Right lobe of liver (tissue), 4 donors: ENCODE measurements at regions not wholly inside any gene's neighbourhood (a gene's known extent, or its start where the extent isn't known, plus 50 kb on each side); places are given as distances from the start of the nearest gene placed in this dataset.
A peak's percentile ranks its signal among the peaks of the same experiment; 100 is the strongest.

Source experiments
- POLR2A ChIP-seq: fragments of 450-650 bp; IDR thresholded peaks from one replicate; pipeline ENCODE4 v1.6.1; 2017; ENCODE audit warnings: antibody characterized with exemption, mild to moderate bottlenecking
- TF ChIP-seq, protein P1 (sequence below), 4 donors: fragments of 200-600 bp in 3 of 4; fragments of 450-650 bp in 1 of 4; IDR thresholded peaks; one replicate each; pipeline versions ENCODE4 v1.5.1 to v1.8.0; 2016 to 2022; ENCODE audit warnings: antibody characterized with exemption in 4 of 4, mild to moderate bottlenecking in 2 of 4
- donor health status: DM: no; HTN: no; CAD: no.
- donor health status: DM: no; HTN: no; CAD: no.
- donor health status: DM: no; HTN: yes; CAD: no.

DNA sequence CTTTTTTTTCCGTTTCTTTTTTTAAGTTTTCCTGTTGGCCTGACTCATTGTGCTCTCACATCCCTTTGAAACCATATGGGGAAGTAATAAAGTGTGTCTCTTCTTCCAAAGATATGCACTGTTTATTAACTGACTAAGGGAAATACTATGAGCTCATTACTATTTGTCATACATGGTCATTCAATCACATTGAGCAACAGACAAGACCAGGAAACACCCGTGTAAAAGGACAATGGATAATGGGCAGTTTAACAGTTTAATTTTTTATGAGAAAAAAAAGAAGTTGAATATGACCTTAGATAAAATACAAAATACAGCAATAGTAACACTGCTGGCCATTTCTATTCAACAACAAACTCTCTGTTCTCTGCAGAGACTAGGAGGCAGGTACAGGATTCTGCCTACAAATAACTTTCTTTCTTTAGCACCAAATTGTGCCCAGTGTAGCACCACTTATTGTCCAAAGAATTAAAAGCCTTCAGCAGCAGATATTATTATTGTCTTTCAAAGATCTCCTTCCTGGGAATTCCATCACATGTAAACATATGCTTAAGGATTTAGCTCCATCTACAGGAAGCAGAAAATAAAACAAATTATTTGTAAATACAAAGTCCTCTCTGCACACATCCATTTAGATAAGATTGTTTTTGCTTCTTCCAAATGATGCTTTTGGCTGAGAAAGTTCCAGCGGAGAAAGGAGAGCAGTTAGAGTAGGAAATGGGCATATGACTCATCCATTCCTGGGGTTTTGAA, 55.0 kb upstream of the AKR1E2 start:
- no peak for TF ChIP-seq POLR2A
- TF ChIP-seq, protein P1, sequence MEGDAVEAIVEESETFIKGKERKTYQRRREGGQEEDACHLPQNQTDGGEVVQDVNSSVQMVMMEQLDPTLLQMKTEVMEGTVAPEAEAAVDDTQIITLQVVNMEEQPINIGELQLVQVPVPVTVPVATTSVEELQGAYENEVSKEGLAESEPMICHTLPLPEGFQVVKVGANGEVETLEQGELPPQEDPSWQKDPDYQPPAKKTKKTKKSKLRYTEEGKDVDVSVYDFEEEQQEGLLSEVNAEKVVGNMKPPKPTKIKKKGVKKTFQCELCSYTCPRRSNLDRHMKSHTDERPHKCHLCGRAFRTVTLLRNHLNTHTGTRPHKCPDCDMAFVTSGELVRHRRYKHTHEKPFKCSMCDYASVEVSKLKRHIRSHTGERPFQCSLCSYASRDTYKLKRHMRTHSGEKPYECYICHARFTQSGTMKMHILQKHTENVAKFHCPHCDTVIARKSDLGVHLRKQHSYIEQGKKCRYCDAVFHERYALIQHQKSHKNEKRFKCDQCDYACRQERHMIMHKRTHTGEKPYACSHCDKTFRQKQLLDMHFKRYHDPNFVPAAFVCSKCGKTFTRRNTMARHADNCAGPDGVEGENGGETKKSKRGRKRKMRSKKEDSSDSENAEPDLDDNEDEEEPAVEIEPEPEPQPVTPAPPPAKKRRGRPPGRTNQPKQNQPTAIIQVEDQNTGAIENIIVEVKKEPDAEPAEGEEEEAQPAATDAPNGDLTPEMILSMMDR (IDR thresholded peaks at IDR 0.05): peak; percentile 36 to 50 (median 45)
